ENCODE measurements at regions not wholly inside any gene's neighbourhood (a gene's known extent, or its start where the extent isn't known, plus 50 kb on each side); places are given as distances from the start of the nearest gene placed in this dataset.

- TF ChIP-seq, protein P1, sequence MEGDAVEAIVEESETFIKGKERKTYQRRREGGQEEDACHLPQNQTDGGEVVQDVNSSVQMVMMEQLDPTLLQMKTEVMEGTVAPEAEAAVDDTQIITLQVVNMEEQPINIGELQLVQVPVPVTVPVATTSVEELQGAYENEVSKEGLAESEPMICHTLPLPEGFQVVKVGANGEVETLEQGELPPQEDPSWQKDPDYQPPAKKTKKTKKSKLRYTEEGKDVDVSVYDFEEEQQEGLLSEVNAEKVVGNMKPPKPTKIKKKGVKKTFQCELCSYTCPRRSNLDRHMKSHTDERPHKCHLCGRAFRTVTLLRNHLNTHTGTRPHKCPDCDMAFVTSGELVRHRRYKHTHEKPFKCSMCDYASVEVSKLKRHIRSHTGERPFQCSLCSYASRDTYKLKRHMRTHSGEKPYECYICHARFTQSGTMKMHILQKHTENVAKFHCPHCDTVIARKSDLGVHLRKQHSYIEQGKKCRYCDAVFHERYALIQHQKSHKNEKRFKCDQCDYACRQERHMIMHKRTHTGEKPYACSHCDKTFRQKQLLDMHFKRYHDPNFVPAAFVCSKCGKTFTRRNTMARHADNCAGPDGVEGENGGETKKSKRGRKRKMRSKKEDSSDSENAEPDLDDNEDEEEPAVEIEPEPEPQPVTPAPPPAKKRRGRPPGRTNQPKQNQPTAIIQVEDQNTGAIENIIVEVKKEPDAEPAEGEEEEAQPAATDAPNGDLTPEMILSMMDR (IDR thresholded peaks at IDR 0.05): no peak
- H3K4me3 ChIP-seq: no peak overlapping the region
- WGBS, 2 donors: 75 to 79% methylated on average over 12 of the region's 12 CpGs
- ATAC-seq: no peak
- no peaks in the 10 kb centered on the region for H3K27me3 ChIP-seq
- H3K9me3 ChIP-seq: peaks cover 0 to 20% (median 5%) of the 10 kb centered on the region in 11 donors
- H3K4me1 ChIP-seq: no peaks in the 10 kb centered on the region
- no peaks in the 10 kb centered on the region for H3K36me3 ChIP-seq
- intact Hi-C loops (cut with DNase I): loop anchor here in 2 of 10 donors (10.0 kb wide), 2 partner anchors 146 to 434 kb away; no protein-coding TSS in a partner anchor
- H3K27ac ChIP-seq: no peak overlapping the region
- DNase-seq: no peak
Observed at GRCh38 chr4:151950993-151951670, 190.3 kb upstream of the GATB start.

DNA sequence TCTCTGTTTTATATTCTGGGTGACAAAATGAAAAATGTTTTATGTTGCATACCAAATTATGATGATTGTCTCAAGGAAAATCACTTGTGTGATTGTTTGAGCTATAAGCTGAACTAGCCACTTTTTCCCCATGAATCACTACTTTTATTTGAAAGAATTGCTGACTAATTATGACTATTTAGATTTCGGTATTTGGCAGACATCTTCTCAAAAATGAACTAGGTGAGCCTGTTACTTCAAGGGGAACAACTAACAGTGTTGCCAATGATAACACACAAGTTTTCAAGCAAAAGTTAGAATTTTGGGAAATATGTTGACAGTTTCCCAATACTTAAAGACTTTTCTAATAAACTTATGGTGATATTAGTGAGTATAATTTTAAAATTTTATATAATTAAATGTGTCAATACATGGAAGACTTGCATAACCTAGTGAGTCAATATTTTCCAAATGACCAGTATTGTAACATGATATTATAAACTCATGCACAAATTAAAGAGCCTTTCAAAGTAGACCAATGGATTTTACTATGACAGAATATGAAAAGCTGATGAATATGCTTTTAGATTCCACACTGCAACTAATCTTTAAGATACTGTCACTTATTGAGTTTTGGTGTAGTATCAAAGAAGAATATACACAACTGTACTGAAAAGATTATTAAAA, 187.7 kb upstream of the GATB start:
- TF ChIP-seq, protein P1 (IDR thresholded peaks at IDR 0.05): no peak
- intact Hi-C loops (cut with DNase I): no loop called here
- Histone ChIP-seq H3K27me3 (no peaks in the 10 kb centered on the region), H3K27ac (no peak overlapping the region), H3K4me1 (no peaks in the 10 kb centered on the region), H3K36me3 (no peaks in the 10 kb centered on the region), H3K4me3 (no peak overlapping the region), H3K9me3 (peaks cover 0 to 26% (median 5%) of the 10 kb centered on the region in 11 donors)
- WGBS, 2 donors: 82 to 85% methylated on average over 1 of the region's 1 CpG
- DNase-seq: no peak
- no peak for ATAC-seq

DNA sequence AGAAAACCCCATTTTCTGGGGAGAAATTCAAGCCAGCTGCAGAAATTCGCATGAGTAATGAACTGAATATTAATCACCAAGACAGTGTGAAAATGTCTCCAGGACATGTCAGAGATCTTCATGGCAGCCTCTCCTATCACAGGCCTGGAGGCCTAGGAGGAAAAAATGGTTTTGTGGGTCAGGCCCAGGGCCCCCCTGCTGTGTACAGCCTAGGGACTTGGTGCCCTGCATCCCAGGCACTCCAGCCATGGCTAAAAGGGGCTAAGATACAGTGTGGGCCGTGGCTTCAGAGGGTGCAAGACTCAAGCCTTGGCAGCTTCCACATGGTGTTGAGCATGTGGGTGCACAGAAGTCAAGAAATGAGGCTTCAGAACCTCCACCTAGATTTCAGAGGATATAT, 185.9 kb upstream of the GATB start:
- no peak overlapping the region for H3K27ac ChIP-seq
- no peak for DNase-seq
- TF ChIP-seq, protein P1 (IDR thresholded peaks at IDR 0.05): no peak
- H3K36me3 ChIP-seq: no peaks in the 10 kb centered on the region
- no peaks in the 10 kb centered on the region for H3K4me1 ChIP-seq
- intact Hi-C loops (cut with DNase I): no loop called here
- 78 to 83% methylated on average over 2 of the region's 2 CpGs for WGBS, 2 donors
- no peak overlapping the region for H3K4me3 ChIP-seq
- no peak for ATAC-seq
- H3K9me3 ChIP-seq: peaks cover 0 to 26% (median 5%) of the 10 kb centered on the region in 11 donors
- H3K27me3 ChIP-seq: no peaks in the 10 kb centered on the region

DNA sequence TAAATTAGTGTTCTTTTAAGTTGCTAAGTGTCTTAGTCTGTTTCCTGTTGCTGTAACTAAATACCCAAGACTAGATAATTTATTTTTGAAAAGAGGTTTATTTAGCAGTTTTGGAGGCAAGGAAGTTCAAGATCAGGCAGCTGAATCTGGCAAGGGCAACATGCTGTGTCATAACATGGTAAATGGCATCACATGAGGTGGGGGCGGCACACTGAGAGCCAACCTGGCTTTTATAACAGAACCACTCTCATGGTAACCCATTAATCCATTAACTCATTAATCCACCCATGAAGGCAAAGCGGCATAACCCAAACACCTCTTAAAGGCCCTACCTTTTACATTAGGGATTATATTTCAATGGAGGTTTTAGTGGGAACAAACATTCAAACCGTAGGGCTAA, 182.2 kb upstream of the GATB start:
- Histone ChIP-seq H3K4me1 (no peaks in the 10 kb centered on the region), H3K9me3 (peaks cover 0 to 26% (median 5%) of the 10 kb centered on the region in 11 donors), H3K4me3 (no peak overlapping the region), H3K27ac (no peak overlapping the region), H3K36me3 (no peaks in the 10 kb centered on the region), H3K27me3 (no peaks in the 10 kb centered on the region)
- no peak for DNase-seq
- 93 to 95% methylated on average over 3 of the region's 3 CpGs for WGBS, 2 donors
- intact Hi-C loops (cut with DNase I): no loop called here
- TF ChIP-seq, protein P1 (IDR thresholded peaks at IDR 0.05): no peak
- no peak for ATAC-seq

Data from heart right ventricle (tissue), 16 donors.